ENCODE measurements at regions not wholly inside any gene's neighbourhood (a gene's known extent, or its start where the extent isn't known, plus 50 kb on each side); places are given as distances from the start of the nearest gene placed in this dataset.
"Not testable (repeated sequence)": the region's sequence is repeated elsewhere in the genome, so short reads cannot be mapped to it uniquely, and the experiment has no call there.

DNA sequence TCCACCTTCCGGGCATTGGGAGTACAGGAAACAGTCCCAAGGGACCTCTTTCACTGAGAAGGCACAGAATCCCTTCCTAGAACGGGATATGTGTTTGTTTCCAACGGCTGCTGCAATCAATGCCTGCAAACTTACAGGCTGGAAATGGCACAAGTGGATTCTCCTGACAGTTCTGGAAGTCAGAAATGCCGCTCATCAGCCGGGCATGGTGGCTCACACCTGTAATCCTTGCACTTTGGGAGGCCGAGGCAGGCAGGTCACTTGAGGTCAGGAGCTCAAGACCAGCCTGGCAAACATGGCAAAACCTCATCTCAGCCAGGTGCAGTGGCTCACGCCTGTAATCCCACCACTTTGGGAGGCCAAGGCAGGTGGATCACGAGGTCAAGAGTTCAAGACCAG is 97.0 kb upstream of the FGF3 start:
- TF ChIP-seq, protein P1, sequence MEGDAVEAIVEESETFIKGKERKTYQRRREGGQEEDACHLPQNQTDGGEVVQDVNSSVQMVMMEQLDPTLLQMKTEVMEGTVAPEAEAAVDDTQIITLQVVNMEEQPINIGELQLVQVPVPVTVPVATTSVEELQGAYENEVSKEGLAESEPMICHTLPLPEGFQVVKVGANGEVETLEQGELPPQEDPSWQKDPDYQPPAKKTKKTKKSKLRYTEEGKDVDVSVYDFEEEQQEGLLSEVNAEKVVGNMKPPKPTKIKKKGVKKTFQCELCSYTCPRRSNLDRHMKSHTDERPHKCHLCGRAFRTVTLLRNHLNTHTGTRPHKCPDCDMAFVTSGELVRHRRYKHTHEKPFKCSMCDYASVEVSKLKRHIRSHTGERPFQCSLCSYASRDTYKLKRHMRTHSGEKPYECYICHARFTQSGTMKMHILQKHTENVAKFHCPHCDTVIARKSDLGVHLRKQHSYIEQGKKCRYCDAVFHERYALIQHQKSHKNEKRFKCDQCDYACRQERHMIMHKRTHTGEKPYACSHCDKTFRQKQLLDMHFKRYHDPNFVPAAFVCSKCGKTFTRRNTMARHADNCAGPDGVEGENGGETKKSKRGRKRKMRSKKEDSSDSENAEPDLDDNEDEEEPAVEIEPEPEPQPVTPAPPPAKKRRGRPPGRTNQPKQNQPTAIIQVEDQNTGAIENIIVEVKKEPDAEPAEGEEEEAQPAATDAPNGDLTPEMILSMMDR (IDR thresholded peaks at IDR 0.05): not testable (repeated sequence)
- TF ChIP-seq EZH2 (IDR thresholded peaks at IDR 0.05; ENCODE audit: borderline replicate concordance, insufficient read depth, low read depth, low read length, poor library complexity, severe bottlenecking): not testable (repeated sequence)
